Activated CD8-positive, alpha-beta T cell treated with anti-CD3 and anti-CD28 coated beads for 36 hours (primary cell): ENCODE measurements at regions not wholly inside any gene's neighbourhood (a gene's known extent, or its start where the extent isn't known, plus 50 kb on each side); places are given as distances from the start of the nearest gene placed in this dataset.

Source experiments
- ATAC-seq: fragments of 200-7000 bp; cut with Tn5 transposase; one replicate; pipeline ENCODE4 v1.10.0; 2021; ENCODE audit warnings: mild to moderate bottlenecking, moderate library complexity
- CTCF ChIA-PET: fragments of 350-600 bp; sonication (Branson Sonifier 250); formaldehyde crosslinking; loops from one replicate; lab custom pipeline; 2021; ENCODE audit warnings: antibody characterized with exemption; lab: Charles Lee
- POLR2A ChIA-PET: fragments of 350-600 bp; sonication (Branson Sonifier 250); formaldehyde crosslinking; loops from one replicate; lab custom pipeline; 2021; ENCODE audit warnings: antibody characterized with exemption; lab: Charles Lee
- DNase-seq: peaks from one replicate; pipeline ENCODE4 v3.0.0-alpha.2; 2020
- H3K27ac Mint-ChIP-seq: one replicate; pipeline ENCODE4 v1.8.0; 2021; ENCODE audit warnings: mild to moderate bottlenecking, mixed read lengths
- H3K27me3 Mint-ChIP-seq: one replicate; pipeline ENCODE4 v1.8.0; 2021; ENCODE audit warnings: mixed read lengths
- H3K36me3 Mint-ChIP-seq: one replicate; pipeline ENCODE4 v1.8.0; 2021; ENCODE audit warnings: low read depth, mixed read lengths
- H3K4me1 Mint-ChIP-seq: one replicate; pipeline ENCODE4 v1.8.0; 2021; ENCODE audit warnings: low read depth, mixed read lengths
- H3K4me3 Mint-ChIP-seq: one replicate; pipeline ENCODE4 v1.8.0; 2021; ENCODE audit warnings: mild to moderate bottlenecking, moderate library complexity, mixed read lengths
- H3K9me3 Mint-ChIP-seq: one replicate; pipeline ENCODE4 v1.8.0; 2021; ENCODE audit warnings: mixed read lengths
- intact Hi-C: fragments of 100-400 bp; cut with micrococcal nuclease; formaldehyde crosslinking; loops from one replicate; pipeline ENCODE4 v1.10.0; 2022
- TF ChIP-seq, protein P1 (sequence below): fragments of 200-600 bp; IDR thresholded peaks from one replicate; pipeline ENCODE4 v1.8.0; 2022; ENCODE audit warnings: antibody characterized with exemption, mild to moderate bottlenecking

DNA sequence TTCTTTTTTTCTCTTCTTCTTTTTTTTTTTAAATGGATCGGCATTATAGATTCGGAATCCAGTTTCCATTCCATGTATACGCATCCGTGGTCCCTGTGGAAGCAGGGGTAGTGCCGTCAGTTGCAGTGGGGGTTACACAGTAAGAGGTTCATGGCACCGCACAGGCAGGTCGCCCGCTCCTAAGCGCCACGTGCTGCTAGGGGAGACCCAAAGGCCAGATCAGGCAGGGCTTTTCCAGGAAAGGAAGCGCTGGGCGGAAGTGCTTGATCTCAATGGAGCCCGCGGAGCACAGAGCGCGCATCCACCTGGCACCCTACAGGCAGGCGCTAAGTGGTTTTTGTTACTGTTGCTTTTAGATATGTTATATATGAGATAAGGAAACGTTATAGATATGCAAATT, 174.8 kb upstream of the OR13F1 start:
- H3K27ac Mint-ChIP-seq, result no peak overlapping the region
- H3K9me3 Mint-ChIP-seq, result peaks cover 1% of the 10 kb centered on the region
- ChIA-PET CTCF (no interaction called here), POLR2A (no interaction called here)
- intact Hi-C loops, result no loop called here
- no peaks in the 10 kb centered on the region for H3K36me3 Mint-ChIP-seq
- DNase-seq (no peak), ATAC-seq (no peak)
- no peaks in the 10 kb centered on the region for H3K4me1 Mint-ChIP-seq
- no peaks in the 10 kb centered on the region for H3K27me3 Mint-ChIP-seq
- H3K4me3 Mint-ChIP-seq, result no peak overlapping the region
- TF ChIP-seq, protein P1, sequence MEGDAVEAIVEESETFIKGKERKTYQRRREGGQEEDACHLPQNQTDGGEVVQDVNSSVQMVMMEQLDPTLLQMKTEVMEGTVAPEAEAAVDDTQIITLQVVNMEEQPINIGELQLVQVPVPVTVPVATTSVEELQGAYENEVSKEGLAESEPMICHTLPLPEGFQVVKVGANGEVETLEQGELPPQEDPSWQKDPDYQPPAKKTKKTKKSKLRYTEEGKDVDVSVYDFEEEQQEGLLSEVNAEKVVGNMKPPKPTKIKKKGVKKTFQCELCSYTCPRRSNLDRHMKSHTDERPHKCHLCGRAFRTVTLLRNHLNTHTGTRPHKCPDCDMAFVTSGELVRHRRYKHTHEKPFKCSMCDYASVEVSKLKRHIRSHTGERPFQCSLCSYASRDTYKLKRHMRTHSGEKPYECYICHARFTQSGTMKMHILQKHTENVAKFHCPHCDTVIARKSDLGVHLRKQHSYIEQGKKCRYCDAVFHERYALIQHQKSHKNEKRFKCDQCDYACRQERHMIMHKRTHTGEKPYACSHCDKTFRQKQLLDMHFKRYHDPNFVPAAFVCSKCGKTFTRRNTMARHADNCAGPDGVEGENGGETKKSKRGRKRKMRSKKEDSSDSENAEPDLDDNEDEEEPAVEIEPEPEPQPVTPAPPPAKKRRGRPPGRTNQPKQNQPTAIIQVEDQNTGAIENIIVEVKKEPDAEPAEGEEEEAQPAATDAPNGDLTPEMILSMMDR, result no peak

DNA sequence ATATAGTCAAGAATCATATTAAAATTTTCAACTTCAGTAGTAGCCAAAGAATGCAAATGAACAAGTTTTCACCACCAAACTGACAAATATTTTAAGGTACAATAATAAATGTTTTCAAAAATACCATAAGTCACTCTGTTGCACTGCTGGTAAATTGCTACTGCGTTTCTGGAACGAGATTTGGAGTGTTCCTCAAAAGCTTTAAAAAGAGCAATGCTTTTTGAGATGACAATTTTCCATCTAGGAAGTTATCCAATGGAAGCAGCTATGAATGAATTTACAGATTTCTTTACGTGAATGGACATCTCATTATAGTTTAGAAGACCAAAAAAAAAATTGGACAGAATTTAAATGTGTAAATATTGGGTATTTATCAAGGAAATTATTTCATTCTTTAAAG, 173.2 kb upstream of the OR13F1 start:
- DNase-seq (no peak), ATAC-seq (no peak)
- ChIA-PET CTCF (no interaction called here), POLR2A (no interaction called here)
- no peak overlapping the region for H3K4me3 Mint-ChIP-seq
- intact Hi-C loops, result no loop called here
- H3K36me3 Mint-ChIP-seq, result no peaks in the 10 kb centered on the region
- no peak overlapping the region for H3K27ac Mint-ChIP-seq
- H3K27me3 Mint-ChIP-seq, result no peaks in the 10 kb centered on the region
- TF ChIP-seq, protein P1, result no peak
- peaks cover 5% of the 10 kb centered on the region for H3K9me3 Mint-ChIP-seq
- H3K4me1 Mint-ChIP-seq, result no peaks in the 10 kb centered on the region

- ChIA-PET POLR2A (no interaction called here), CTCF (no interaction called here)
- DNase-seq (no peak), ATAC-seq (no peak)
- H3K27ac Mint-ChIP-seq, result no peak overlapping the region
- TF ChIP-seq, protein P1, result no peak
- H3K4me1 Mint-ChIP-seq, result no peaks in the 10 kb centered on the region
- no peak overlapping the region for H3K4me3 Mint-ChIP-seq
- intact Hi-C loops, result no loop called here
- H3K9me3 Mint-ChIP-seq, result peaks cover 5% of the 10 kb centered on the region
- H3K27me3 Mint-ChIP-seq, result no peaks in the 10 kb centered on the region
- H3K36me3 Mint-ChIP-seq, result no peaks in the 10 kb centered on the region
Measured at GRCh38 chr9:104334549-104334948, 169.5 kb upstream of the OR13F1 start.

- POLR2A ChIA-PET, result no interaction called here
Measured at GRCh38 chr9:104339692-104340091, 164.4 kb upstream of the OR13F1 start.

GRCh38 chr9:104342552-104342951, 161.5 kb upstream of the OR13F1 start:
- H3K4me3 Mint-ChIP-seq, result no peak overlapping the region

More at GRCh38 chr9:104339692-104340091, 164.4 kb upstream of the OR13F1 start:
- intact Hi-C loops, result no loop called here
- TF ChIP-seq, protein P1, result no peak
- DNase-seq (no peak), ATAC-seq (no peak)
- CTCF ChIA-PET, result no interaction called here
- Mint-ChIP-seq H3K9me3 (peaks cover 3% of the 10 kb centered on the region), H3K36me3 (no peaks in the 10 kb centered on the region), H3K4me3 (no peak overlapping the region), H3K4me1 (no peaks in the 10 kb centered on the region), H3K27ac (no peak overlapping the region), H3K27me3 (no peaks in the 10 kb centered on the region)

More at GRCh38 chr9:104342552-104342951, 161.5 kb upstream of the OR13F1 start:
- CTCF ChIA-PET, result no interaction called here
- intact Hi-C loops, result no loop called here
- no peaks in the 10 kb centered on the region for H3K36me3 Mint-ChIP-seq
- H3K27ac Mint-ChIP-seq, result no peak overlapping the region
- POLR2A ChIA-PET, result no interaction called here
- no peaks in the 10 kb centered on the region for H3K4me1 Mint-ChIP-seq
- DNase-seq (no peak), ATAC-seq (no peak)
- H3K9me3 Mint-ChIP-seq, result no peaks in the 10 kb centered on the region
- TF ChIP-seq, protein P1, result no peak
- no peaks in the 10 kb centered on the region for H3K27me3 Mint-ChIP-seq
